A673 (cell line): ENCODE measurements at regions not wholly inside any gene's neighbourhood (a gene's known extent, or its start where the extent isn't known, plus 50 kb on each side); places are given as distances from the start of the nearest gene placed in this dataset.

Experiments
- BruUV-seq: library from RNA; stranded (reverse); fragments of 400-500 nt; replicated peaks from 2 replicates; lab custom pipeline; 2021; lab: Mats Ljungman, UMichigan
- CTCF ChIA-PET: fragments of 300-600 bp; sonication (Branson Sonifier 250); formaldehyde crosslinking; loops from one replicate; lab custom pipeline; 2022; ENCODE audit warnings: antibody characterized with exemption; lab: Charles Lee
- POLR2A ChIA-PET: fragments of 300-600 bp; sonication (Branson Sonifier 250); formaldehyde crosslinking; loops from one replicate; lab custom pipeline; 2022; ENCODE audit warnings: antibody characterized with exemption; ENCODE audit not compliant: low non-redundant PET; lab: Charles Lee
- DNase-seq: peaks from one replicate; pipeline ENCODE4 v3.0.0-alpha.2; 2015; ENCODE audit warnings: low spot score
- H3K27ac ChIP-seq: fragments of 200-600 bp; sonication (generic); 2 replicates; pipeline ENCODE4 v1.5.1; 2016; ENCODE audit warnings: mixed run types, low read depth, mild to moderate bottlenecking, mixed read lengths, antibody characterized with exemption, low read length; ENCODE audit not compliant: poor library complexity, severe bottlenecking
- H3K27me3 ChIP-seq: fragments of 200-600 bp; sonication (generic); replicated peaks from 2 replicates; pipeline ENCODE4 v1.6.1; 2017; ENCODE audit warnings: mixed run types, low read depth, mild to moderate bottlenecking, mixed read lengths, antibody characterized with exemption, low read length; ENCODE audit not compliant: insufficient read depth, poor library complexity
- H3K36me3 ChIP-seq: fragments of 200-600 bp; sonication (generic); 2 replicates; pipeline ENCODE4 v1.6.1; 2016; ENCODE audit warnings: mixed run types, mild to moderate bottlenecking, mixed read lengths, antibody characterized with exemption, low read length; ENCODE audit not compliant: insufficient read depth, poor library complexity, severe bottlenecking
- H3K4me1 ChIP-seq: fragments of 200-600 bp; sonication (generic); 2 replicates; pipeline ENCODE4 v1.6.1; 2017; ENCODE audit warnings: mixed run types, mild to moderate bottlenecking, mixed read lengths, antibody characterized with exemption, low read length; ENCODE audit not compliant: insufficient read depth, poor library complexity, severe bottlenecking
- H3K4me3 ChIP-seq: fragments of 200-600 bp; sonication (generic); 2 replicates; pipeline ENCODE4 v1.5.1; 2016; ENCODE audit warnings: low read depth, mixed run types, mild to moderate bottlenecking, mixed read lengths, low read length; ENCODE audit not compliant: poor library complexity, severe bottlenecking
- H3K9me3 ChIP-seq: fragments of 200-600 bp; sonication (generic); 2 replicates; pipeline ENCODE4 v1.6.1; 2016; ENCODE audit warnings: mixed run types, low read depth, mild to moderate bottlenecking, mixed read lengths, antibody characterized with exemption, low read length; ENCODE audit not compliant: poor library complexity, severe bottlenecking
- EZH2 ChIP-seq: fragments of 200-600 bp; sonication (generic); IDR thresholded peaks from 2 replicates; pipeline ENCODE4 v1.6.1; 2017; ENCODE audit warnings: borderline replicate concordance, low read depth, mild to moderate bottlenecking, mixed read lengths, antibody characterized with exemption, low read length; ENCODE audit not compliant: poor library complexity, severe bottlenecking
- intact Hi-C: fragments of 100-400 bp; cut with micrococcal nuclease; formaldehyde crosslinking; loops from one replicate; pipeline ENCODE4 v1.10.0; 2022; ENCODE audit not compliant: unreplicated experiment
- TF ChIP-seq, protein P1 (sequence below): fragments of 300-800, 200-600 bp; sonication (generic); conservative IDR thresholded peaks from 2 replicates; pipeline ENCODE4 v1.5.1; 2017; ENCODE audit warnings: low read depth, mild to moderate bottlenecking, antibody characterized with exemption, low read length, moderate library complexity, mixed read lengths

- no TSS peak for BruUV-seq
- no peaks in the 10 kb centered on the region for H3K36me3 ChIP-seq
- no peaks in the 10 kb centered on the region for H3K27me3 ChIP-seq
- no peaks in the 10 kb centered on the region for H3K9me3 ChIP-seq
- intact Hi-C loops, result no loop called here
- H3K4me3 ChIP-seq, result no peak overlapping the region
- no peak overlapping the region for H3K27ac ChIP-seq
- no peaks in the 10 kb centered on the region for H3K4me1 ChIP-seq
- POLR2A ChIA-PET, result no interaction called here
- CTCF ChIA-PET, result no interaction called here
- TF ChIP-seq, protein P1, sequence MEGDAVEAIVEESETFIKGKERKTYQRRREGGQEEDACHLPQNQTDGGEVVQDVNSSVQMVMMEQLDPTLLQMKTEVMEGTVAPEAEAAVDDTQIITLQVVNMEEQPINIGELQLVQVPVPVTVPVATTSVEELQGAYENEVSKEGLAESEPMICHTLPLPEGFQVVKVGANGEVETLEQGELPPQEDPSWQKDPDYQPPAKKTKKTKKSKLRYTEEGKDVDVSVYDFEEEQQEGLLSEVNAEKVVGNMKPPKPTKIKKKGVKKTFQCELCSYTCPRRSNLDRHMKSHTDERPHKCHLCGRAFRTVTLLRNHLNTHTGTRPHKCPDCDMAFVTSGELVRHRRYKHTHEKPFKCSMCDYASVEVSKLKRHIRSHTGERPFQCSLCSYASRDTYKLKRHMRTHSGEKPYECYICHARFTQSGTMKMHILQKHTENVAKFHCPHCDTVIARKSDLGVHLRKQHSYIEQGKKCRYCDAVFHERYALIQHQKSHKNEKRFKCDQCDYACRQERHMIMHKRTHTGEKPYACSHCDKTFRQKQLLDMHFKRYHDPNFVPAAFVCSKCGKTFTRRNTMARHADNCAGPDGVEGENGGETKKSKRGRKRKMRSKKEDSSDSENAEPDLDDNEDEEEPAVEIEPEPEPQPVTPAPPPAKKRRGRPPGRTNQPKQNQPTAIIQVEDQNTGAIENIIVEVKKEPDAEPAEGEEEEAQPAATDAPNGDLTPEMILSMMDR, result no peak
- no peak for TF ChIP-seq EZH2
- DNase-seq, result no peak
Observed at GRCh38 chr15:81843757-81844407, 201.9 kb downstream of the MEX3B start.

- POLR2A ChIA-PET, result no interaction called here
Observed at GRCh38 chr15:81843226-81843625, 202.6 kb downstream of the MEX3B start.

DNA sequence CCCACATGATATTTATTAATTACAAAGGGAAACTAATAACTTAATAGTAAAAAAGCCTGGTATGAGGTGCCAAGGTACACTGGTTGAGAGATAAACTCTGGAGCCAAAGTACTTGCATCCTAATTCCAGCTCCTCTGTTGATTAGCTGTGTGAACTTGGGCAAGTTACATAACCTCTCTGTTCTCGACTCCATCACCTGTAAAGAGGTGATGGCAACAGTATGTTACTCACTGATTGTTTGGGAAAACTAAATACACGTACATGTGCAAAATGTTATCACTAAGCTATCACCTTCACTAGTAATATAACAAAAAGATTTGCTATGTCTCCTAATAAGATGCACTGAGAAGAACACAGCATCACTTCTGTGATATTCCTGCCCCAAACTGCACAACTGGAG lies 206.4 kb downstream of the MEX3B start:
- no peaks in the 10 kb centered on the region for H3K27me3 ChIP-seq
- POLR2A ChIA-PET, result no interaction called here
- CTCF ChIA-PET, result no interaction called here
- DNase-seq, result no peak
- H3K27ac ChIP-seq, result no peak overlapping the region
- TF ChIP-seq, protein P1, result no peak
- TF ChIP-seq EZH2, result no peak
- no TSS peak for BruUV-seq
- intact Hi-C loops, result no loop called here
- no peaks in the 10 kb centered on the region for H3K4me1 ChIP-seq
- no peaks in the 10 kb centered on the region for H3K9me3 ChIP-seq
- no peaks in the 10 kb centered on the region for H3K36me3 ChIP-seq
- H3K4me3 ChIP-seq, result no peak overlapping the region

More at GRCh38 chr15:81843226-81843625, 202.6 kb downstream of the MEX3B start:
- BruUV-seq, result no TSS peak
- Histone ChIP-seq H3K27ac (no peak overlapping the region), H3K9me3 (no peaks in the 10 kb centered on the region), H3K27me3 (no peaks in the 10 kb centered on the region), H3K4me3 (no peak overlapping the region), H3K36me3 (no peaks in the 10 kb centered on the region), H3K4me1 (no peaks in the 10 kb centered on the region)
- DNase-seq, result no peak
- intact Hi-C loops, result no loop called here
- TF ChIP-seq, protein P1, result no peak
- no peak for TF ChIP-seq EZH2
- CTCF ChIA-PET, result no interaction called here
